Astrocyte of the spinal cord (primary cell): ENCODE measurements at regions not wholly inside any gene's neighbourhood (a gene's known extent, or its start where the extent isn't known, plus 50 kb on each side); places are given as distances from the start of the nearest gene placed in this dataset.

Experiments
- DNase-seq: peaks from one replicate; pipeline ENCODE4 v3.0.0; 2011; ENCODE audit warnings: low read depth, low spot score
- H3K4me3 ChIP-seq: 2 replicates; pipeline ENCODE4 v1.5.1; 2011; ENCODE audit warnings: low read depth, mild to moderate bottlenecking, low read length, moderate library complexity
- in situ Hi-C: cut with HindIII; loops from 2 replicates; pipeline ENCODE4 v1.10.0; 2017; ENCODE audit warnings: low sequenced_read_pairs
- TF ChIP-seq, protein P1 (sequence below): IDR thresholded peaks from 2 replicates; pipeline ENCODE4 v1.5.1; 2012; ENCODE audit warnings: low read depth, mild to moderate bottlenecking, low read length, inconsistent platforms

DNA sequence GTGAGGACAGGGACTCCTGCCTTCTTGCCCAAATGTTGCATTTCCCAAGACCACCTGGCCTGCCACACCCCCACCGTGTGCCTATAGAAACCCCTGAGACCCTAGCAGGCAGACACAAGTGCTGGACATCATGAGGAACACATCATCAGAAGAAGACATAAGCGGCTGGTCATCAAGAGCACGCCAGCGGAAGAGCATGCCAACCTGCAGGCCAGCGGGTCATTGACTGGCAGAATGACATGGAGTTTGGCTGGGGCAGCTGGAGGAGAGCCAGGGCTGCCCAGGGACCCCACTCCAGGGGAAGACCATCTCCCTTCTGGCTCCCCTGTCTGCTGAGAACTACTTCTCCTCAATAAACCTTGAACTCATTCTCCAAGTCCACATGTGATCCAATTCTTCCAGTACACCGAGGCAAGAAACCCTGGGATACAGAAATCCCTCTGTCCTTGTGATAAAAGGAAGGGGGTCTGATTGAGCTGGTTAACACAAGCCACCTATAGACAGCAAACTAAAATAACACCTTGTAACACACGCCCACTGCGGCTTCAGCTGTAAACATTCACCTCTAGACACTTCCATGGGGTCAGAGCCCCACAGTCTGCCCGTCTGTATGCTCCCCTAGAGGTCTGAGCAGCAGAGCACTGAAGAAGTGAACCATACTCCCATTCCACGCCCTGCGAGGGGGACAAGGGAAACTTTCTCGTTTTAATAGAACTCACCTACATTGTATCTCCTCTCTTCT, 164.8 kb upstream of the EMCN start:
- TF ChIP-seq, protein P1, sequence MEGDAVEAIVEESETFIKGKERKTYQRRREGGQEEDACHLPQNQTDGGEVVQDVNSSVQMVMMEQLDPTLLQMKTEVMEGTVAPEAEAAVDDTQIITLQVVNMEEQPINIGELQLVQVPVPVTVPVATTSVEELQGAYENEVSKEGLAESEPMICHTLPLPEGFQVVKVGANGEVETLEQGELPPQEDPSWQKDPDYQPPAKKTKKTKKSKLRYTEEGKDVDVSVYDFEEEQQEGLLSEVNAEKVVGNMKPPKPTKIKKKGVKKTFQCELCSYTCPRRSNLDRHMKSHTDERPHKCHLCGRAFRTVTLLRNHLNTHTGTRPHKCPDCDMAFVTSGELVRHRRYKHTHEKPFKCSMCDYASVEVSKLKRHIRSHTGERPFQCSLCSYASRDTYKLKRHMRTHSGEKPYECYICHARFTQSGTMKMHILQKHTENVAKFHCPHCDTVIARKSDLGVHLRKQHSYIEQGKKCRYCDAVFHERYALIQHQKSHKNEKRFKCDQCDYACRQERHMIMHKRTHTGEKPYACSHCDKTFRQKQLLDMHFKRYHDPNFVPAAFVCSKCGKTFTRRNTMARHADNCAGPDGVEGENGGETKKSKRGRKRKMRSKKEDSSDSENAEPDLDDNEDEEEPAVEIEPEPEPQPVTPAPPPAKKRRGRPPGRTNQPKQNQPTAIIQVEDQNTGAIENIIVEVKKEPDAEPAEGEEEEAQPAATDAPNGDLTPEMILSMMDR, result no peak
- in situ Hi-C loops, result no loop called here
- no peak overlapping the region for H3K4me3 ChIP-seq
- DNase-seq, result no peak

DNA sequence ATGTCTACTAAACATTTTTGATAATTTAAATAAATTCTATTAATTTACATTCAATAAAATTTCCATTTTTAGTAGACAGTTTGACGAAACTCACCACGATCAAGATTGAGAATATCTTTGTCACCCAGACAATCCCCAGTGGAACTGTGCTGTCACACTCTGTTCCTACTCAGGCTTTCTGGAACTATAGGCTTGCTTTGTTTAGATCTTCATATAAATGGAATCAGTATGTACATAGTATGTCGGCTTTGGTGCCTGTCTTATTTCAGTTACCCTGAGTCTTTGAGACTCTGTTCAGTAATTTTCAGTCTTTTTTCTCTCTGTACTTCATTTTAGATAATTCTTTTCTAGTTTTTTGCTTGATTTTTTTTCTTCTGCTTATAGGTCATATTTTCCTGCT, 163.5 kb upstream of the EMCN start:
- DNase-seq, result no peak
- TF ChIP-seq, protein P1, result no peak
- no peak overlapping the region for H3K4me3 ChIP-seq
- in situ Hi-C loops, result no loop called here

DNA sequence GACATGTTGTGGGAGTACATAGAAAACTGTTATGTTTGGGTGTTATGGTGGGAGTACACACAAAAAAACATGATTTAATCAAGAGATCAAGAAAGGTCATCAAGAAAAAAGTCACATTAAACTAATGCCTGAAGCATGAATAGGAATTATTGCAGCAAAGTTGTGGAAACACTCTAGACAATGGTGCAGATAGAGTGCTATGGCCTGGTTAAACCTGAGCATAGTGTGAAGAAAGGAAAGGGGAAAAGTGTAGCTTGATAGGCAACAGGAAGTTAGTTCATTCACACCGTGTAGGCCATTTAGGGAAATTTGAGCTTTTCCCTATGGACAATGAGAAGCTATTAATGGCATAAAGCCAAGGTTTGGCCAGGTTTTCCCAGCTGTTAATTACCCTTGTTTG, 162.1 kb upstream of the EMCN start:
- no peak overlapping the region for H3K4me3 ChIP-seq
- in situ Hi-C loops, result no loop called here
- TF ChIP-seq, protein P1, result no peak
- no peak for DNase-seq

DNA sequence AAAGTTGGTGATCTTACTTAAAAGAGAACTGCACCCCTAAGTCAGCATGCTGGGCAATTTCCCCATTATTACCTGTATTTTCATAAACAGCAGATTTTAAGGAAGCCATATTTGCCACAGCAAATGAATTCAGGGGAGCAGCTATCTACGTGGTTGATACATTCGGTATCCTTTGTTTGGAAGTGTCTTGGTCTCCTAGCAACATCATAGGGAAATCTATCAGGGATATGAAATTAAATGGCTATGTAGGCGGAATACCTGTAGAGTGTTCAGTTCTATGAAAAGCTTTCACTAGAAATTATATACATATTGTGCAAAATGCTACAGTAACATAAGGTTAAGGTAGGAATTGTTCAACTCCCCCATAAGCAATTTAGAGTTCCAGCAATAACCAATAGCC, 157.2 kb upstream of the EMCN start:
- in situ Hi-C loops, result no loop called here
- no peak for DNase-seq
- TF ChIP-seq, protein P1, result no peak
- no peak overlapping the region for H3K4me3 ChIP-seq

DNA sequence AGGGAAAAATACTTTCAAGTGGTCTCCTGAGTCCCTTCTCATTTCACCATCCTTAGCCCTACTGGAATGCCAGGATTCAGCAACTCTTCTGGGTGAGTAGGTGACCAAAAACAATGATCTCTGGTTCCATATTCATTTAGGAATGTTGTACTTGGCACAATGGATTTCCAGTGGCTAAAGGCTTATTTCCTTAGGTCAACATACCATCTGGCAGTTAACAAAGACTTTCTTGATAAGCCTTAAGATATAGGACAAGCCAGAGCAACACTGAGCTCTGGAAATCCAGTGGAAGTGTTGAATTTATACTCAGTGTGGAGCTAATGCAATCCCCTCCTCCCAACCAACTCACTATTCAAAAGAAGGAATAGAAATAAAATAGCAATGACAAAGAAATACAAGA, 139.4 kb upstream of the EMCN start:
- H3K4me3 ChIP-seq, result no peak overlapping the region
- DNase-seq, result peak; percentile 71
- in situ Hi-C loops, result no loop called here
- TF ChIP-seq, protein P1, result no peak

DNA sequence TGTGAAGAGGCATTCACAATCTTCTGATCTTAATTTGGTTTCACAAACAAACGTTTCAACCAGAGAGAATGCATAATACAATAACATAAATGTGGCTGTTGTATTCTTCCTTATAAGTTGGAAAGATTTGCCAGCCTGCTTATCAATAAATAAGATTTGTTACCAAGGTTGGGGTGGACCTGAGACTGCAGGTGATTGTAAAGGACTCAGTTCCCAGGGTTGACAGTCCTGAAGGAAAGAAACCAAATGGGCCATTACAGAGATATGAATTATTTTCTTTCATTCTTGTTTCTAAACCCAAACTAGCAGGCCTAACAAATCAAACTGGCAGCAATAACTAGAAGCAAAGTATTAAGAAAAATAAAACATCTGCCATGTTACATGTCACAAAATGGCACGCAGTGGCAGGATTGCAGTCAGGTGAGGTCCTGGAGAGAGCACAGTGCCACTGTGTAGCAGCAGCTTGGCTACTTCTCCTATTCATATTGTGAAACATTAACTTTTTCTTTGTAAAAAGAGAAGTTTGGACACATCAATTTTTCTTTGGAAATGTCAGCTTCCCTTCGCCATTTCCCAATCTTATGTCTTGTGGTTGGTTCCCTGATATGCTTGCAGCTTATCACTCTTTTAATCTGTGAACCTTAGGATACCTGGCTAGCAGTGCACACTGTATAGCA, 133.8 kb upstream of the EMCN start:
- no peak overlapping the region for H3K4me3 ChIP-seq
- TF ChIP-seq, protein P1, result no peak
- in situ Hi-C loops, result no loop called here
- no peak for DNase-seq
